Progenitor cell of endocrine pancreas (in vitro differentiated cells): ENCODE measurements at regions not wholly inside any gene's neighbourhood (a gene's known extent, or its start where the extent isn't known, plus 50 kb on each side); places are given as distances from the start of the nearest gene placed in this dataset.

Experiments
- DNase-seq: peaks from one replicate; pipeline ENCODE4 v3.0.0; 2021; ENCODE audit warnings: low spot score; ENCODE audit not compliant: unreplicated experiment
- H3K27ac Mint-ChIP-seq: 2 replicates; pipeline ENCODE4 v1.8.0; 2021; ENCODE audit warnings: mild to moderate bottlenecking, moderate library complexity, mixed read lengths
- H3K27me3 Mint-ChIP-seq: 2 replicates; pipeline ENCODE4 v1.8.0; 2021; ENCODE audit warnings: mixed read lengths
- H3K36me3 Mint-ChIP-seq: 2 replicates; pipeline ENCODE4 v1.8.0; 2022; ENCODE audit warnings: mixed read lengths; ENCODE audit not compliant: insufficient read depth
- H3K4me1 Mint-ChIP-seq: 2 replicates; pipeline ENCODE4 v1.8.0; 2021; ENCODE audit warnings: low read depth, mixed read lengths
- H3K4me3 Mint-ChIP-seq: 2 replicates; pipeline ENCODE4 v1.8.0; 2021; ENCODE audit warnings: low read depth, mild to moderate bottlenecking, moderate library complexity, mixed read lengths
- H3K9me3 Mint-ChIP-seq: 2 replicates; pipeline ENCODE4 v1.8.0; 2021; ENCODE audit warnings: low read depth, mixed read lengths
- CTCF ChIP-seq: fragments of 200-600 bp; sonication (generic); IDR thresholded peaks from one replicate; pipeline ENCODE4 v1.5.0; 2021; ENCODE audit warnings: antibody characterized with exemption, mild to moderate bottlenecking; ENCODE audit not compliant: unreplicated experiment

- DNase-seq, result no peak
- H3K27ac Mint-ChIP-seq, result no peak overlapping the region
- no peaks in the 10 kb centered on the region for H3K36me3 Mint-ChIP-seq
- TF ChIP-seq CTCF, result no peak
- no peaks in the 10 kb centered on the region for H3K9me3 Mint-ChIP-seq
- H3K4me1 Mint-ChIP-seq, result peaks cover 1% of the 10 kb centered on the region
- no peak overlapping the region for H3K4me3 Mint-ChIP-seq
- peaks cover 16% of the 10 kb centered on the region for H3K27me3 Mint-ChIP-seq
These were observed 219.7 kb upstream of the ZMIZ1 start for GRCh38 chr10:78849115-78849514.

GRCh38 chr10:78849731-78850130, 219.0 kb upstream of the ZMIZ1 start:
- Mint-ChIP-seq H3K36me3 (no peaks in the 10 kb centered on the region), H3K27ac (no peak overlapping the region)

GRCh38 chr10:78850644-78851435, 217.9 kb upstream of the ZMIZ1 start:
- Mint-ChIP-seq H3K4me3 (no peak overlapping the region), H3K27me3 (peaks cover 20% of the 10 kb centered on the region), H3K9me3 (no peaks in the 10 kb centered on the region), H3K27ac (no peak overlapping the region), H3K36me3 (no peaks in the 10 kb centered on the region), H3K4me1 (no peaks in the 10 kb centered on the region)
- DNase-seq, result no peak
- no peak for TF ChIP-seq CTCF

More at GRCh38 chr10:78849731-78850130, 219.0 kb upstream of the ZMIZ1 start:
- DNase-seq, result no peak
- Mint-ChIP-seq H3K27me3 (peaks cover 20% of the 10 kb centered on the region), H3K9me3 (no peaks in the 10 kb centered on the region), H3K4me1 (peaks cover 1% of the 10 kb centered on the region), H3K4me3 (no peak overlapping the region)
- TF ChIP-seq CTCF, result no peak

GRCh38 chr10:78851647-78852046, 217.1 kb upstream of the ZMIZ1 start:
- TF ChIP-seq CTCF, result no peak
- H3K27me3 Mint-ChIP-seq, result peaks cover 19% of the 10 kb centered on the region
- no peaks in the 10 kb centered on the region for H3K4me1 Mint-ChIP-seq
- no peaks in the 10 kb centered on the region for H3K36me3 Mint-ChIP-seq
- H3K4me3 Mint-ChIP-seq, result no peak overlapping the region
- no peak for DNase-seq
- H3K27ac Mint-ChIP-seq, result no peak overlapping the region
- no peaks in the 10 kb centered on the region for H3K9me3 Mint-ChIP-seq

- Mint-ChIP-seq H3K27ac (no peak overlapping the region), H3K27me3 (peaks cover 20% of the 10 kb centered on the region), H3K9me3 (no peaks in the 10 kb centered on the region), H3K4me1 (no peaks in the 10 kb centered on the region), H3K36me3 (no peaks in the 10 kb centered on the region), H3K4me3 (no peak overlapping the region)
- TF ChIP-seq CTCF, result peak; percentile 40
- DNase-seq, result no peak
These were observed 216.1 kb upstream of the ZMIZ1 start for GRCh38 chr10:78852466-78853240.
